HL-60 (cell line): ENCODE measurements at regions not wholly inside any gene's neighbourhood (a gene's known extent, or its start where the extent isn't known, plus 50 kb on each side); places are given as distances from the start of the nearest gene placed in this dataset.

Experiments
- DNase-seq, 2 experiments: peaks; one replicate each; pipeline ENCODE4 v3.0.0-alpha.2; 2010 to 2020; ENCODE audit warnings: low read depth in 1 of 2, low spot score in 1 of 2
- H3K27ac ChIP-seq: fragments of 250-450 bp; sonication (Bioruptor Pico); replicated peaks from 2 replicates; pipeline ENCODE4 v1.5.1; 2020; ENCODE audit warnings: mild to moderate bottlenecking, moderate library complexity
- H3K27me3 ChIP-seq: fragments of 250-450 bp; sonication (Bioruptor Pico); 2 replicates; pipeline ENCODE4 v1.5.1; 2021; ENCODE audit warnings: mild to moderate bottlenecking, moderate library complexity; ENCODE audit not compliant: insufficient read depth, poor library complexity, severe bottlenecking
- H3K4me3 ChIP-seq: replicated peaks from 2 replicates; pipeline ENCODE4 v1.5.1; 2011; ENCODE audit warnings: mild to moderate bottlenecking, control low read depth, low read length; ENCODE audit not compliant: insufficient read depth
- CTCF ChIP-seq: IDR thresholded peaks from one replicate; pipeline ENCODE4 v1.5.1; 2011; ENCODE audit warnings: low read length, control low read depth, inconsistent platforms; ENCODE audit not compliant: insufficient read depth
- GABPA ChIP-seq: IDR thresholded peaks from 2 replicates; pipeline ENCODE4 v1.6.1; 2012; ENCODE audit warnings: low read depth
- POLR2AphosphoS5 ChIP-seq: IDR thresholded peaks from 2 replicates; pipeline ENCODE4 v1.6.1; 2012; ENCODE audit warnings: low read depth
- REST ChIP-seq: IDR thresholded peaks from 2 replicates; pipeline ENCODE4 v1.6.1; 2012; ENCODE audit warnings: low read depth; ENCODE audit not compliant: insufficient replicate concordance
- SPI1 ChIP-seq: IDR thresholded peaks from 2 replicates; pipeline ENCODE4 v1.6.1; 2012; ENCODE audit warnings: low read depth, mild to moderate bottlenecking, borderline replicate concordance

GRCh38 chr3:189070965-189071364 is 100.8 kb upstream of the TPRG1 start:
- Histone ChIP-seq H3K4me3 (no peak overlapping the region), H3K27ac (no peak overlapping the region), H3K27me3 (no peaks in the 10 kb centered on the region)
- no peak for TF ChIP-seq REST
- no peak for DNase-seq

- TF ChIP-seq REST (no peak), CTCF (no peak), SPI1 (no peak), GABPA (no peak), POLR2AphosphoS5 (no peak)
- Histone ChIP-seq H3K27me3 (no peaks in the 10 kb centered on the region), H3K4me3 (no peak overlapping the region), H3K27ac (no peak overlapping the region)
- no peak for DNase-seq
Measured at GRCh38 chr3:189071446-189071845, 100.3 kb upstream of the TPRG1 start.

- Histone ChIP-seq H3K4me3 (no peak overlapping the region), H3K27ac (no peak overlapping the region), H3K27me3 (no peaks in the 10 kb centered on the region)
- TF ChIP-seq REST (no peak), POLR2AphosphoS5 (no peak), GABPA (no peak), CTCF (no peak), SPI1 (no peak)
- DNase-seq, result no peak
Measured at GRCh38 chr3:189076449-189076848, 95.3 kb upstream of the TPRG1 start.

- Histone ChIP-seq H3K27ac (no peak overlapping the region), H3K4me3 (no peak overlapping the region), H3K27me3 (no peaks in the 10 kb centered on the region)
- no peak for DNase-seq
- TF ChIP-seq CTCF (no peak), SPI1 (no peak), REST (no peak), GABPA (no peak), POLR2AphosphoS5 (no peak)
Measured at GRCh38 chr3:189080745-189081144, 91.0 kb upstream of the TPRG1 start.
